ENCODE measurements at regions not wholly inside any gene's neighbourhood (a gene's known extent, or its start where the extent isn't known, plus 50 kb on each side); places are given as distances from the start of the nearest gene placed in this dataset.
"Not testable (repeated sequence)": the region's sequence is repeated elsewhere in the genome, so short reads cannot be mapped to it uniquely, and the experiment has no call there.

GRCh38 chr13:78491978-78492377 is 111.4 kb downstream of the POU4F1 start:
- DNase-seq (ENCODE audit: low read depth) = no peak
- no peak overlapping the region for H3K4me3 ChIP-seq (ENCODE audit: low read depth, low read length)
- TF ChIP-seq, protein P1, sequence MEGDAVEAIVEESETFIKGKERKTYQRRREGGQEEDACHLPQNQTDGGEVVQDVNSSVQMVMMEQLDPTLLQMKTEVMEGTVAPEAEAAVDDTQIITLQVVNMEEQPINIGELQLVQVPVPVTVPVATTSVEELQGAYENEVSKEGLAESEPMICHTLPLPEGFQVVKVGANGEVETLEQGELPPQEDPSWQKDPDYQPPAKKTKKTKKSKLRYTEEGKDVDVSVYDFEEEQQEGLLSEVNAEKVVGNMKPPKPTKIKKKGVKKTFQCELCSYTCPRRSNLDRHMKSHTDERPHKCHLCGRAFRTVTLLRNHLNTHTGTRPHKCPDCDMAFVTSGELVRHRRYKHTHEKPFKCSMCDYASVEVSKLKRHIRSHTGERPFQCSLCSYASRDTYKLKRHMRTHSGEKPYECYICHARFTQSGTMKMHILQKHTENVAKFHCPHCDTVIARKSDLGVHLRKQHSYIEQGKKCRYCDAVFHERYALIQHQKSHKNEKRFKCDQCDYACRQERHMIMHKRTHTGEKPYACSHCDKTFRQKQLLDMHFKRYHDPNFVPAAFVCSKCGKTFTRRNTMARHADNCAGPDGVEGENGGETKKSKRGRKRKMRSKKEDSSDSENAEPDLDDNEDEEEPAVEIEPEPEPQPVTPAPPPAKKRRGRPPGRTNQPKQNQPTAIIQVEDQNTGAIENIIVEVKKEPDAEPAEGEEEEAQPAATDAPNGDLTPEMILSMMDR (conservative IDR thresholded peaks at IDR 0.05; ENCODE audit: low read depth, low read length) = no peak

DNA sequence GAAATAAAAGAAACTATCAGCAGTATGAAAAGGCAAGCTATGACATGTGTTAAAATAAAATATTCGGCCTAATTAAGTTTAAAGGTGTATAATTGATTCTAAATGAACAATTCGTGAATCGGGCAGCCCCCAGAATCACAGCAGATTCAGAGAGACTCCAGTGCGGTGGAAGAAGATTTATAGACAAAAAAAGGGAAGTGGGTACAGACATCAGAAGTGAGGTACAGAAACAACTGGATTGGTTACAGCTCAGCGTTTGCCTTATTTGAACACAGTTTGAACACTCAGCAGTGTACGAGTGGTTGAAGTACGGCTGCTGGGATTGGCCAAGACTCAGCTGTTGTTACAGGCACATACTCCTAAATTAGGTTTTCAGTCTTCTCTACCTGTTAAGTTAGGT is 113.1 kb downstream of the POU4F1 start:
- not testable (repeated sequence) for DNase-seq (ENCODE audit: low read depth); H3K4me3 ChIP-seq (ENCODE audit: low read depth, low read length)

DNA sequence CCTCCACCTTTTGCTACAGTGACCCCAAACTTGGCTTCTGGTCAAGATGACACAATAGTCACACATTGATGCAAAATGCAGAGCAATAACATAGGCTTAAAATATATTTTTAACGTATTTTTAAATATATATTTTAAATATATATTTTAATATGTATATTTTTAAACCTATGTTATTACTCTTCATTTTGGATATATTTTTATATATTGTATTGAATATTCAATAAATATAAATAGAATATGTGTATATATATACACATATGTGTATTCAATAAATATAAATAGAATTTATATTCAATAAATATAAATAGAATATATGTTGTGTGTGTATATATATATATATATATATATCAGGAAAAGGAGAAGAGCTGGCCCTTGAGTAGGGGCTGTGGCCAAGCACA is 115.6 kb downstream of the POU4F1 start:
- no peak for DNase-seq (ENCODE audit: low read depth)
- TF ChIP-seq, protein P1 (conservative IDR thresholded peaks at IDR 0.05; ENCODE audit: low read depth, low read length) = no peak
- H3K4me3 ChIP-seq (ENCODE audit: low read depth, low read length) = no peak overlapping the region

- DNase-seq (ENCODE audit: low read depth) = no peak
- TF ChIP-seq, protein P1 (conservative IDR thresholded peaks at IDR 0.05; ENCODE audit: low read depth, low read length) = no peak
- H3K4me3 ChIP-seq (ENCODE audit: low read depth, low read length) = no peak overlapping the region
Measured at GRCh38 chr13:78485803-78486202, 117.5 kb downstream of the POU4F1 start.

DNA sequence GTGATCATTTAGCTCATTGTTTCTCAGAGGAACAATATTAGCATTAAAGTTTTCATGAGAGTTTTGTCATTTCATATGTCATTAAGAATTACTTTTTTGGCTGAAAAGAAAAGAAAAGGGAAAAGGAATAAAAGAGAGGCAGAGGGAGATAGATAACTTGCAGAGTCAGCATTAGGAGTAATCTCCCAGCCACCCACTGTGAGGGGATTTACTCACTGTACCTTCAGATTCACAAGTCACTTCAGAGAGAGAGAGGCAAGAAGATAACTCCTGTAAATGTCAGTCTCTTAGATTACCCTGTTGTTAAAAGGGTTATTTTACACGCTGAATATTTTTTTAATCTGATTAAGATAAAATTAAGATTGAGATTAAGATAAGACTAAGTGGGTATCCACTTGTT is 125.2 kb downstream of the POU4F1 start:
- no peak overlapping the region for H3K4me3 ChIP-seq (ENCODE audit: low read depth, low read length)
- DNase-seq (ENCODE audit: low read depth) = no peak
- TF ChIP-seq, protein P1 (conservative IDR thresholded peaks at IDR 0.05; ENCODE audit: low read depth, low read length) = no peak

DNA sequence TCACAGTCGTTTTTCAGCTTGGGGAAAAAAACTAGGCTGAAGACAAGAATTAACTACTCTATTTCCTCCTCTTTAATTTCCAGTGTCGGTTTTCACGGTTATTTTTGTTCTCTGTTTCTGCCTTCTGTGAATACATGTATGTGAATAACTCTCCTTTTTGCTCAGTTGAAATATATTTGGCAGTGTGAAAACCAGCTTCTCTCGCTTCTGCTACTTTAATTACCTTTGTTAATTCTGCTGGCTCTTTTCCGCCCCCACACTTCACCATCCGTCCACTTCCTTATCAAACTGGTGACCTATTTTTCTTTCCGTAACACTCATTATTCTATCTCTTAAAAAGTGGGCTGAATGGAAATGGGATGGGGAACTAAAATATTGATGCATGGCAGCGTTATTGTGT is 126.4 kb downstream of the POU4F1 start:
- no peak overlapping the region for H3K4me3 ChIP-seq (ENCODE audit: low read depth, low read length)

GRCh38 chr13:78468621-78469020 is 134.7 kb downstream of the POU4F1 start:
- H3K4me3 ChIP-seq (ENCODE audit: low read depth, low read length) = no peak overlapping the region
- DNase-seq (ENCODE audit: low read depth) = no peak
- TF ChIP-seq, protein P1 (conservative IDR thresholded peaks at IDR 0.05; ENCODE audit: low read depth, low read length) = no peak

More for the DNA sequence above, 126.4 kb downstream of the POU4F1 start:
- DNase-seq (ENCODE audit: low read depth) = no peak
- TF ChIP-seq, protein P1 (conservative IDR thresholded peaks at IDR 0.05; ENCODE audit: low read depth, low read length) = no peak

DNA sequence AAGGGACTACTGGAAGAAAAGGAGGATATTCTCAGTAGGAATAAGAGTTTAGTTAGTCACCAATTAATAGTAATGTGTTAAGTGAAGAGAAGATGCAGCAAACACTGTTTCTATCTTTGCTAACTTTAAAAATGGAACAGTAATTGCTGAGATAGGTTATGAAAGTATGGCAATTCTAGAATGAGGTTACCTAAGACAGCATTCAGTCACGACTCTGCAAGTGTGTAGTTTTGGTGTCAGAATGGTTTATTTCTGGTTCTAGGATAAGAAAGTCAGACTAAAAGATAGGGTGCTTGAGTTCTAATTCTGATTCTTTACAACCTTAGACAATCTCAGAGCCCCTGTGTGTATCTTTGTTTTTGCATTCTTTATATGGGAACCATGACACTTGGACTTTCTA is 138.1 kb downstream of the POU4F1 start:
- DNase-seq (ENCODE audit: low read depth) = no peak
- H3K4me3 ChIP-seq (ENCODE audit: low read depth, low read length) = no peak overlapping the region
- TF ChIP-seq, protein P1 (conservative IDR thresholded peaks at IDR 0.05; ENCODE audit: low read depth, low read length) = no peak
